Gastroesophageal sphincter (tissue), 4 donors: ENCODE measurements at regions not wholly inside any gene's neighbourhood (a gene's known extent, or its start where the extent isn't known, plus 50 kb on each side); places are given as distances from the start of the nearest gene placed in this dataset.

Experiments used
- ATAC-seq: fragments of 150-250 bp; one replicate; pipeline ENCODE4 v1.9.1; 2016; ENCODE audit warnings: mild to moderate bottlenecking, moderate library complexity
- H3K27ac ChIP-seq, 4 donors: fragments of 200-600 bp; sonication (generic) in 3 of 4; 1 replicate in 3 of 4; 2 replicates in 1 of 4; pipeline ENCODE4 v1.5.1; 2016 to 2019
- H3K27me3 ChIP-seq: fragments of 200-600 bp; sonication (generic); one replicate; pipeline ENCODE4 v1.5.1; 2019
- H3K36me3 ChIP-seq, 2 donors: fragments of 200-600 bp; sonication (generic); one replicate each; pipeline ENCODE4 v1.5.1; 2019; ENCODE audit warnings: control low read depth in 1 of 2
- H3K4me1 ChIP-seq, 3 donors: fragments of 200-600 bp; sonication (generic); 1 replicate in 2 of 3; 2 replicates in 1 of 3; pipeline ENCODE4 v1.5.1; 2016 to 2019; ENCODE audit warnings: control low read depth in 2 of 3
- H3K4me3 ChIP-seq, 2 donors: fragments of 200-600 bp; sonication (generic); one replicate each; pipeline ENCODE4 v1.5.1; 2019; ENCODE audit warnings: mild to moderate bottlenecking in 1 of 2, moderate library complexity in 1 of 2
- H3K9me3 ChIP-seq, 3 donors: fragments of 200-600 bp; sonication (generic); one replicate each; pipeline ENCODE4 v1.5.1; 2017 to 2019; ENCODE audit warnings: control low read depth in 2 of 3
- EP300 ChIP-seq: sonication (generic); formaldehyde crosslinking; IDR thresholded peaks from one replicate; pipeline ENCODE4 v1.6.1; 2017; ENCODE audit warnings: antibody characterized with exemption, mild to moderate bottlenecking
- POLR2AphosphoS5 ChIP-seq: sonication (generic); formaldehyde crosslinking; IDR thresholded peaks from one replicate; pipeline ENCODE4 v1.6.1; 2017; ENCODE audit warnings: antibody characterized with exemption
- WGBS, 2 donors: methylation state at CpG; one replicate each; pipeline ENCODE4 v1.1.5; 2018; ENCODE audit warnings: low coverage in 1 of 2; 5-methylcytosine and 5-hydroxymethylcytosine counted together

DNA sequence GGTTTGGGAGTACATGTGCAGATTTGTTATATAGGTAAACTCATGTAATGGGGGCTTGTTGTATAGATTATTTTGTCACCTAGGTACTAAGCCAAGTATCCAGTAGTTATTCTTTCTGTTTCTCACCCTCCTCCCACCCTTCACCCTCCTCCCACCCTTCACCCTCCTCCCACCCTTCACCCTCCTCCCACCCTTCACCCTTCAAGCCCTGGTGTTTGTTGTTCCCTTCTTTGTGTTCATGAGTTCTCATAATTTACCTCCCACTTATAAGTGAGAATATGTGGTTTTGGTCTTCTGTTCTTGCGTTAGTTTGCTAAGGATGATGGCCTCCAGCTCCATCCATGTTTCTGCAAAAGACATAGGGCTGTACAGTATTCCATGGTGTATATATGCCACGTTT, 58.7 kb upstream of the OR10AD1 start:
- ATAC-seq: no peak
- no peak overlapping the region for H3K27ac ChIP-seq
- no peaks in the 10 kb centered on the region for H3K9me3 ChIP-seq
- TF ChIP-seq EP300: no peak
- TF ChIP-seq POLR2AphosphoS5: no peak
- H3K27me3 ChIP-seq: no peaks in the 10 kb centered on the region
- H3K4me3 ChIP-seq: no peak overlapping the region
- WGBS, 2 donors: 40 to 44% methylated on average over 1 to 2 of the region's 2 CpGs
- no peaks in the 10 kb centered on the region for H3K36me3 ChIP-seq
- no peaks in the 10 kb centered on the region for H3K4me1 ChIP-seq
